HK-2 (cell line): ENCODE measurements at regions not wholly inside any gene's neighbourhood (a gene's known extent, or its start where the extent isn't known, plus 50 kb on each side); places are given as distances from the start of the nearest gene placed in this dataset.

Experiments used
- DNase-seq: peaks from one replicate; pipeline ENCODE4 v3.0.0-alpha.2; 2018; ENCODE audit not compliant: unreplicated experiment

- DNase-seq = no peak
Observed at GRCh38 chr13:22288496-22288895, 617.6 kb downstream of the FGF9 start.

GRCh38 chr13:22289711-22290110, 618.8 kb downstream of the FGF9 start:
- no peak for DNase-seq

GRCh38 chr13:22298530-22298929, 627.7 kb downstream of the FGF9 start:
- no peak for DNase-seq

- DNase-seq = no peak
Observed at GRCh38 chr13:22311734-22312404, 641.0 kb downstream of the FGF9 start.

- no peak for DNase-seq
Observed at GRCh38 chr13:22312405-22312803, 641.5 kb downstream of the FGF9 start.

GRCh38 chr13:22316494-22317025, 645.7 kb downstream of the FGF9 start:
- DNase-seq = no peak

- no peak for DNase-seq
Observed at GRCh38 chr13:22320991-22321390, 650.1 kb downstream of the FGF9 start.

- no peak for DNase-seq
Observed at GRCh38 chr13:22325761-22326160, 654.9 kb downstream of the FGF9 start.

DNA sequence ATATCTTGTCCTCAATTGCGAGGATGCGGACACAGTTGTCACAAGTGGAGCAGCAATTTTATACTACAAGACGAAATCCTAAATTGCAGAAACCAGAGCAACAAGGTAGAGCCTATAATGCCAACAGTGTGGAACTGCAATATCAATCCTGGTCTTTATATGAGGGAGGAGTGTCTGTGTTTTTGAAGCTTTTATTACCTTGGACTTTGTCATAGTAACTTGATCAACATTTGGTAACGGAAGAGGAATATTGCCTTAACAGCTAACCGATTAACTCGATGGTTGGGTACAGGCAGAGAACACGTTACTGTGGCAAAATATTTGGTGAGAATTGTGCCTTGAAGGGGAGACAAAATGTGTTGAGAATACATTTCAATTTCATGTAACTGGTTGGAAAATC, 661.5 kb downstream of the FGF9 start:
- no peak for DNase-seq

DNA sequence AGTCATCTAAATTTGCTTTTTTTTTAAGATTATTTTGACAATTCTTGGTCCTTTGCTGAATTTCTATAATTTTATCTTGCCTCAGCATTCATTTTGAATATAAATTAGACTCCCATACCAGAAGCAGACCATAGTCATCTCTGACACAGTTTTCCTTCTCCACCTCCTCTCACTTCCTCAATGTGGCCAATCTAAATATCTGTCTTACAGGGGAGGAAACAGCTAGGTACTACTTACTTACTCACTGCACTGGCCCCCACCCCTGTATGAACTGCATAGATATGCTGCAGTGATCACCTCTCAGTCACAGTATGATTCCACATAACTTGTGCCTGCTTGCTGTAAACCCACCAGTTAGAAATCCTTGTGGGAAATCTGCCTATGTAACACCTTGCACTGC, 665.6 kb downstream of the FGF9 start:
- DNase-seq = no peak

- no peak for DNase-seq
Observed at GRCh38 chr13:22357132-22357531, 686.3 kb downstream of the FGF9 start.

- no peak for DNase-seq
Observed at GRCh38 chr13:22369090-22369489, 698.2 kb downstream of the FGF9 start.

DNA sequence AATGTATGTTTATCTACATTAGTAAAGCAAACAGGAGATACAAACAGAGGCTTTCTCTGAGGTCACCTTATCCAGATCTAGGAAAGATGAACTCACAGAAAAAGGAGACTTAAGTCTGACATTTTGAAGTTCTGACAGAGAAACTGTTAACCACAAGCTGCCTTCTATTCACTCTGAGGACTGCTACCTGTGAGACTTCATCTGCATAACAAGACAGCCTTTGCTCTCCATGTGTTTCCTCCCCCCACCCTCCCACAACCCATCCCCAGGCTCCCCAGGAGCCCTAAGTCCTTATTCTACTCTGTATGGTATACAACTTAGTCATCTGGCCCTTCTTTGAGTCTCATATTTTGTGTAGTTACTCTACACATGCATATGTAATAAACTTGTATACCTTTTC, 699.0 kb downstream of the FGF9 start:
- no peak for DNase-seq

DNA sequence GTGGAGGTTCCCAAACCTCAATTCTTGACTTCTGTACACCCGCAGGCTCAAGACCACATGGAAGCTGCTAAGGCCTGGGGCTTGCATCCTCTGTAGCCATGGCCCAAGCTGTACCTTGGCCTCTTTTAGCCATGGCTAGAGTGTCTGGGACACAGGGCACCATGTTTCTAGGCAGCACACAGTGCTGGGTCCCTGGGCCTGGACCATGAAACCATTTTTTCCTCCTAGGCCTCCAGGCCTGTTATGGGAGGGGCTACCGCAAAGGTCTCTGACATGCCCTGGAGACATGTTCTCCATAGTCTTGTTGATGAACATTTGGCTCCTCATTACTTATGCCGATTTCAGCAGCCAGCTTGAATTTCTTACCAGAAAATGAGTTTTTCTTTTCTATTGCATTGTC, 701.4 kb downstream of the FGF9 start:
- no peak for DNase-seq

- DNase-seq = no peak
Observed at GRCh38 chr13:22375151-22375550, 704.3 kb downstream of the FGF9 start.

DNA sequence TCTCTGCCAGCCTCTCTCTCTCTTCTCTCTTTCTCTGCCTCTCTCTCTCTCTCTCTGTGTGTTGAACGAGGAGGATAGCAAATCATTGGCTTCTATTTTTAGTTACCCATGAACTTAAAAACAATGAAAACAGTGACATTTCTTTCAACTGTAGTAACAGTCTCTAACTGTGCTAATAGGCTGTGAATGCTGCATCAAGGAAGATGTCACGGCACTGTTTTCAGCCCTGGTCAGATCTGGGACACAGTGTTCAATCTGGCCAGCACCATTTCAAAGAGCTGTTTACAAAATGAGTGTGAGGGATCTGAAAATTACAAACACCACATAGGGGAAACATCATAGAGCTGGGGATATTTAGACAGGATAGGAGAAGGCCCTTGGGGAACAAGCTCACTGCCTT, 717.0 kb downstream of the FGF9 start:
- no peak for DNase-seq

- no peak for DNase-seq
Observed at GRCh38 chr13:22399801-22400420, 729.0 kb downstream of the FGF9 start.

GRCh38 chr13:22402682-22403081, 731.8 kb downstream of the FGF9 start:
- DNase-seq = no peak

DNA sequence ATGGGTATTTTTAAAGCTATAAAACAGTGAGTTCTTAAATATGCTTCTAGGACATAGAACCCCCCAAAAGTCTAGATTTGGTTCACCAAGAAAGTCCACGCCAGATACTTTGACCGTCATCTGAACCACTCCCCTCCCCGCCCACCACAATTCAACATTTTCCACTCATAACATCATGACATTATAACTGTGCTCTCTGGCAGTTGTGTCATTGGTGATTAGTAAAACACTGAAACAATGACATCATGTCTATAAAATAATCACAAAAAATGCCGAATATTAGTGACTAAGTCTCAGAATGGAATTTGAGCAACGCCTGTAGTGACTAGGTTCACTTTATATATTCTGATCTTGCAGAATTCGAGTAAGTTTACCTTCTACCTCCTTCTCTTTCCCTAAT, 732.3 kb downstream of the FGF9 start:
- no peak for DNase-seq

DNA sequence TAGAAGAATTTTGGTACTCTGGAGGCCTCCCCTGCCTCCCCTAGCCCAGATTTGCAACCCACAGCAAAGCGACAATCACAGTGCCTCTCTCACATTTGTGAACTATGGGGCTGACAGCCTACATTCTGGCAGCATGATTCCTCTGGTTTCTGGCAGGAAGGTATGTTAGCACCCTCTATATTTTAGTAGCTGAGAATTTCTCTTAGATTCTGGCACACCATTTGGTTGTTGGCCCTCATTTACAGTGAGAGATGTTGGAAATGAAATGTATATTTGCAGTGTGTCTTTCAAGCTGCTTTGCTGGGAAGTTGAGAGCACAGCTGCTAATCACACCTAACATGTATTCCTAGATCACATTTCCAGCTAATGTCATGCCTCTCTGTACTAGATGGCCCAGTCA, 735.0 kb downstream of the FGF9 start:
- DNase-seq = no peak

- DNase-seq = no peak
Observed at GRCh38 chr13:22412452-22412851, 741.6 kb downstream of the FGF9 start.

- DNase-seq = no peak
Observed at GRCh38 chr13:22422023-22422422, 751.1 kb downstream of the FGF9 start.

DNA sequence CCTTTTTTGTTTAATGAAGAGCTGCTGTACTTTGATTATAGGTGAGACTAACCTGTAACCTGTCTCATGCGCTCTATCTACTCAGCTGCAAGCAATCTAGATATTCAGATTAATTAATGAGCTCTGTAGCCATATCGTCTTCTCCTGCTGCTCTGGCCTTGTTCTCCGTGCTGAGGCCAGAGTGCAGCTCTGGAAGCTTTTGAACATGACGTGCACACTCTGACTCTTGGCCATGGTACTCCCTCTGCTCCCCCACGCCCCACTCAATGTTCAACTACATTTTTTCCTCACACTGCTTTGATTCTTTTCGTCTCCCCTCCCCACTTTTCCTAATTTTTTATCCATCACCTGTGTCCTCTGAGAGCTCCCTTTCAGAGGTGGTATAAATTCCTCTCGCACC, 751.8 kb downstream of the FGF9 start:
- no peak for DNase-seq

DNA sequence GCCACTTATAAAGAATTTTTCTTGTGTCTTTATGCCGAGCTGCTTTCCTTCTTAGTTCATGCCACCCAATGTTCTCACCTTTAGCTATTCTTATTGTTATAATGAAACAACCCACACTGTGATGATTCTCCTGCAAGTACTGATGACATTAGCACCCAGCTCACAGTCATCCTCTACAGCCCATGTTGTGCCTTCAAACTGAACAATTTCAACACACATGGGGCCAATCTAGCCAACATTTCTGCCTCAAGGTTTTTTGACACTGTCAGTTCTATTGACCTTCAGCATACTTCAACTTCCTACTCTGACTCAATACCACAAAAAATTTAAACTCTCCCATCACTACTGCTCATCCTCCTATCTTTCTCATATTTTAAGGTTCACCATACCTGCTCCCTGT, 752.4 kb downstream of the FGF9 start:
- DNase-seq = no peak
